HG03060 (cell line): ENCODE measurements at regions not wholly inside any gene's neighbourhood (a gene's known extent, or its start where the extent isn't known, plus 50 kb on each side); places are given as distances from the start of the nearest gene placed in this dataset.
"Not testable (repeated sequence)": the region's sequence is repeated elsewhere in the genome, so short reads cannot be mapped to it uniquely, and the experiment has no call there.

Source experiments
- ATAC-seq: cut with Tn5 transposase; IDR thresholded peaks from one replicate; pipeline ENCODE4 v1.9.1; 2021; ENCODE audit warnings: low read depth, moderate number of reproducible peaks; ENCODE audit not compliant: unreplicated experiment

DNA sequence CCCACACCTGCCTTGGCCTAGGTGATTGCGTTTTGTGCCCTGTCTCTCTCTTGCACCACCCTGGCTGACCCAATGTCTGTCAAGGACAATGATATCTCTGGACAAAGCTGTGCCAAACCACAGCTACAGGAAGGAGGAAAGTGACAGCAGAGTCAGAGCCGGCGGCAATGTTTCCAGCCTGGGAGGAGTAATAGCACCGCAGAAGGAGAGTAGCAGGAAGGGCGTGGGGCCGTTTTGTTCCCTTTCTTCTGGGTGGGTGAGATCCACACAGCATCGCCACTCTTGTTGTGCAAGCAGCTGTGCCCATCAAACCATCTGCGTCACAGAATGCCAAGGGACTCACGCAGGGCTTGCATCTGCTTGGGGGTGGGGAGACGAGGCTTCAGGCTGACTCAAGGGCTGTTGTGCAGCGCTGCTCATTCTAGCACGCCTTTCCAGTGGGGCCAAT is 341.6 kb upstream of the AUTS2 start:
- ATAC-seq = no peak

- no peak for ATAC-seq
These were observed 340.7 kb upstream of the AUTS2 start for GRCh38 chr7:69257592-69257991.

DNA sequence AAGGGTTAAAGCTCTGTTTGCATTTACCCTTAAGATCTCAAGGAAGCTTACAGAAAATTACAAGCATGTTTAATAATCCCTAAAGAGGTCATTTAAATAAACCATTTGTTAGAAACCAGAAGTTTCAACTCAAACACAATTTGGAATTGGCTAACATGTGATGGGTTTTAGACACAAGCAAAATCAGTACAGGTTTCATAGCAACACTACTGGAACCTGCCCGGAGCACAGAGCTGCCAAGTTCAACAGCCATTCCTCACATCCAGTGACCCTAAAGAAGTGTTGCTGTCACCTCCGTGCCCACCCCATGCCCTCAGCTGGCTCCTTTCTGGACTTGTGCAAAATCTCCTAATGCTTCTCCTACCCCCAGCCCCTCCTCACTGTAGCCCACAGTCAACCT is 338.8 kb upstream of the AUTS2 start:
- ATAC-seq = no peak

DNA sequence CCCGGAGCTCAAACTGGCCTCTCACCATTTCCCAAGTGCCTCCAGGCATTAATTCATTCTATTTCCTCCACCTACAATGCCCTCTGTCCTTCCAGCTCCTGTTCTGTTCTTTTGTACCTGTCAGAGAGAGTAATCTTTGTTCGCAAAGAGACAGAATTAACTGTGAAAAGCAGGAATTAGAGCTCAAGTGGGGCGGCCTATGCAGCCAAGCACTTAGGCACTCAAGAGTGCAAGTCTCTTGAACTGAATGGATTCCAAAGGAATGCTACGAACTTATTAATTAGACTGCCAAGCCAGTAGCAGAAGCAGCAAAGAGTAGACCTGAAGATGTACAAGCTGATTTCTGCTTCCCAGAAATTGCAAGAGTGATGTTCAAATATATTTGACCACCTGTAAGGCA is 338.3 kb upstream of the AUTS2 start:
- no peak for ATAC-seq

DNA sequence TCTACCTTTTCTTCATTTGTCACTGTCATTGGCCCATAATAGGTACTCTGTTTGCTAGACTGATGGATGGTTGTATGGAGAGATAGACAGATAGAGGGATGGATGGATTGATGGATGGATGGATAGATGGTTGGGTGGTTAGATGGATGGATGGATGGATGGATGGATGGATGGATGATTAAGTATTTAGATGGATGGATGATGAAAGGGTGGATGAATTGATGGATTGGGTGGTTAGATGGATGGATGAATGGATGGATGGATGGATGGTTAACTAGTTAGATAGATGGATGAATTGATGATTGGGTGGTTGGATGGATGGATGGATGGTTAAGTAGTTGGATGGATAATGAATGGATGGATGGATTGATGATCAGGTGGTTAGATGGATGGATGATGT is 334.7 kb upstream of the AUTS2 start:
- ATAC-seq = no peak

DNA sequence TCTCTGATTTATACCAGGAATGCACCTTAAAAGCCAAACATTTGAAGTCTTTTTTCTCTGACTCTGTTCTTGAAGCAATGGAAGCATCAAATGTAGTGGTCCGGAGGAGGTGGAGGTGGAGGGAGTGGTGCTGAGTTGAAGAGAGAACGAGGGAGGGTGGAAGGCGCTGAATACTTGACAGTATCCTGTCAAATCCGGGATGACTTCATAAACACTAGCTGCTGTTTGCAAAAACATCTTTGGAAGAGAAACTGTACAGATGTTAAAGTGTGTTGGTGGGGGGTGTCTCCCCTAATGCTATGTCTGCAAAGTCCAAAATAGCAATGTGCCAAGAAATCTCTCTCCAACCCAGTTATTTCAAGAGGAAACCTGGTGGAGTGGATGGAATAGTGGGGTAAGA is 328.5 kb upstream of the AUTS2 start:
- no peak for ATAC-seq

GRCh38 chr7:69272101-69272500 is 326.2 kb upstream of the AUTS2 start:
- ATAC-seq = no peak

- ATAC-seq = no peak
These were observed 322.1 kb upstream of the AUTS2 start for GRCh38 chr7:69276011-69276729.

DNA sequence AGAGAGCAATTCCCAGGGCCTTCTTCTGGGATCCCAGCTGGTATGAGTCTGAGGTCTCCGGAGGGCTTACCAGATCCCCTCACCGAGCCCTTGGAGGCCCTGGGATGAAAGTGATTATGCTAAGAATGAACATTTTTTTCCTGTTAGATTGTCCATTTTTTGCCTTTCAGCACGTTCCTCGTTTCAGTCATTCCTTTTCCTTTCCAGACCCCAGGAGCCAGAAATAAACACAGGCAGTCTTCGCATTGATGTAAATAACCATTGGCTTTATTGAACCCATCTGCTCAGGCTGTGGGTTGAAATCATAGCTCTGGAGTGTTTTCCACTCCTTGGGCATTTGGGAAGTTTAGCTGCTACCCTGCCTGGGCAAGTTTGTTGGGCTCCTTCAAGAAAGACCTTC is 320.9 kb upstream of the AUTS2 start:
- ATAC-seq = no peak

DNA sequence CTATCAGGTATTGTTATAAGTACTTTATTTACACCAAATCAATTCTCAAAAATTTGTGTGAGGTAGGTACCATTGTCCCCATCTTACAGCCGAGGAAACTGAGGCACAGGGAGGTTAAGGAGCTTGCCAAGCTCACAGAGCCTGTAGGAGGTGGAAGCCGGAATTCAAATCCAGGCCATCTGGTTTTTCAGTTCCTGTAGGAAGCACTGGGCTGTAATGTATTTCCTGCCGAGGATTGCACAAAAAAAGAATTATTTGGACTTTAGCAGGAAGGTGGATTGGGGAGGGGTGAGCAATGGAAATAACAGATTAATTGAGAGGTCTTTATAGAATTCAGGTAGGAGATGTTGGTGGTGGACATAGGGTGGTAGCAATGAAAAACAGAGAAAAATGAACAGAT is 315.3 kb upstream of the AUTS2 start:
- ATAC-seq = no peak

GRCh38 chr7:69283421-69283820 is 314.9 kb upstream of the AUTS2 start:
- ATAC-seq = no peak

DNA sequence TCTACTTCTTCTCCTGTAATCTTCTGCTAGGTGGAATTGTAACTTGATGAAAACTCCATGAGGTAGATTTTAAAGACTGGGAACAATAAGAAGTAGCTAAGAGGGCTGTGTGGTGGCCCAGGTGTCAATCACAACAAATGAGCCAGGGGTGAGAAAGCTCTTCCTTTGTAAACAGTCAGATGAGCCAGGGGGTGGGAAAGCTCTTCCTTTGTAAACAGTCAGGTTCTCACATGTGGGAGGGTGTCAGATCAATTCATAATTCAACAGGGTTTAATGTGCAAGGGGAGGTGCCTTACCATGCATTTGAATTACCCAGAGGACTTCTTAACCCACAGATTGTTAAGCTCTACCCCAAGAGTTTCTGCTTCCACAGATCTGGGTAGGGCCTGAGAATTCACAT is 312.4 kb upstream of the AUTS2 start:
- no peak for ATAC-seq

GRCh38 chr7:69295977-69296376 is 302.3 kb upstream of the AUTS2 start:
- no peak for ATAC-seq

DNA sequence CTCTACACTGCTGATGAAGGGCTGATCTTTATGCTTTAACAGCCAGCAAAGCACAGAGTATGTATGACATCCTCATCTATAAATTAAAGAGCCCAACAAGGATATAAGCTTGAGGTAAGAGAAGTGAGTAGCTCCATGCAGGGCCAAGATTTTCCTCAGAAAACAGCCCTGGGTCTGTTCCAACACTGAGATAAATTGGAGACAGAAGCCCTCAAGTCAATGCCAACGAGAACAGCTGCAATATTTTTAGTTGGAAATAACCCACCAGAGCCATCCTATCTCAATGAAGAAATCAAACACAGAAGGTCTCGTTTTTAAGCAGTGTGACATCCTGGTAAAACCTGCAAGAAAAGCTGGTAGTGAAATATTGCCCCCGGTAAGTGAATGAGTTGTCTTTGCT is 297.0 kb upstream of the AUTS2 start:
- no peak for ATAC-seq

DNA sequence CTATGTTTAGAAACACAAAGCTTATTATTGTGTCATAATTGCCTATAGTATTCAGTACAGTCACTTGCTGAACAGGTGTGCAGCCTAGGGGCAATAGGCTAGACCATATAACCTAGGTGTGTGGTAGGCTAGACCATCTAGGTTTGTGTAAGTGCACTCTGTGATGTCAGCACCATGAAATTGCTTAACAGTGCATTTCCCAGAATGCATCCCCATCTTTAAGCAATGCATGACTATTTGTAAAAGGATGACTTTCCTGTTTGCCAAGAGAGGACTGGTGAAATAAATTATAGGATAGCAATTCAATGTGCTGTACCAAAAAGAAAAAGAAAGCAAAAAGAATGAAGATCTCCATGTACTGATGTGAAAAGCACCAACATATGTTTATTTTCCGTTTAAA is 288.7 kb upstream of the AUTS2 start:
- no peak for ATAC-seq

GRCh38 chr7:69311489-69311888 is 286.8 kb upstream of the AUTS2 start:
- no peak for ATAC-seq

GRCh38 chr7:69313852-69314251 is 284.4 kb upstream of the AUTS2 start:
- ATAC-seq = not testable (repeated sequence)

DNA sequence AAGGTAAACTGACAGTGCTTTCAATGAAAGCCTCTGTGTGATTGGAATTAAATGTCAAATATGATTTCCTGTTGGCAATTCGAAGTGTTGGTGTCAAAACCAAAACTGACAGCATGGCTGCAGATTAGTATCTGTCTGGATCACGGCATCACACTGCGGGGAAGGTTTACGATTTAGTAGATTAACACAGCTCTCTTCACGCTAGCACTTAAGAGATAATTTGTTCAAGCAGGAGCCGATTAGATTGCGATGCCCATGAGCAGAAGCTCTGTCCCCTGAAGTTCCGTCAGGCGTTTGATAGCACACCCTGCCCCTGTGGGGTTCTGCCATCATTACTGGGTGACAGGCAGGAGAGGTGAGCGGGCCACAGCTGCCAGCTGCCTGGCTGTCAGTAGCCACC is 279.5 kb upstream of the AUTS2 start:
- ATAC-seq = no peak

DNA sequence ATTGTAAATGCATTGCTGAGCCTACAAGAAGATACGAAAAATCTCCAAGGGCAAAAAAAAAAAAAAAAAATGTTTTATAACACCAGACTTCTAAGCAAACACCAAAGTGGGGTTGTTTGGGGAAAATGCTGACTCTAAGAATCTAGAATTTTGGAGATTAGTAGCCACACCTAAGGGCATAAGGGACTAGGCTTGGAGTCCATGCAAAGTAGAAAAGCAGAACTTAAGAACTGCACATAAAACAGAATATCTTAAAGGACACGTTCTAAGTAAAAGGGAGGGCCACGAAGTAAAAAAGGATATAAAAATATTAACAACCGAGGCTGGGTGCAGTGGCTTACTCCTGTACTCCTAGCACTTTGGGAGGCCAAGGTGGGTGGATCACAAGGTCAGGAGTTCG is 269.8 kb upstream of the AUTS2 start:
- ATAC-seq = no peak

- ATAC-seq = no peak
These were observed 263.6 kb upstream of the AUTS2 start for GRCh38 chr7:69334701-69335100.

- no peak for ATAC-seq
These were observed 262.9 kb upstream of the AUTS2 start for GRCh38 chr7:69335331-69335730.

- no peak for ATAC-seq
These were observed 261.3 kb upstream of the AUTS2 start for GRCh38 chr7:69336976-69337375.

GRCh38 chr7:69338144-69338543 is 260.1 kb upstream of the AUTS2 start:
- no peak for ATAC-seq
